Stomach (tissue), 8 donors: ENCODE measurements at regions not wholly inside any gene's neighbourhood (a gene's known extent, or its start where the extent isn't known, plus 50 kb on each side); places are given as distances from the start of the nearest gene placed in this dataset.

Source experiments
- DNase-seq, 2 donors: peaks; one replicate each; pipeline versions ENCODE4 v3.0.0 to v3.0.0-alpha.2; 2013 to 2019
- H3K27ac ChIP-seq, 5 donors: fragments of 200-600 bp in 4 of 5; sonication (generic) in 4 of 5; one replicate each; pipeline ENCODE4 v1.5.1; 2013 to 2019; ENCODE audit warnings: mild to moderate bottlenecking in 1 of 5, moderate library complexity in 1 of 5
- H3K27me3 ChIP-seq, 3 donors: fragments of 200-600 bp; sonication (generic); one replicate each; pipeline ENCODE4 v1.5.1; 2017 to 2019; ENCODE audit warnings: mixed run types in 1 of 3
- H3K36me3 ChIP-seq, 4 donors: fragments of 200-600 bp; sonication (generic); 1 replicate in 3 of 4; 2 replicates in 1 of 4; pipeline ENCODE4 v1.5.1; 2016 to 2019
- H3K4me1 ChIP-seq, 4 donors: fragments of 200-600 bp; sonication (generic); one replicate each; pipeline ENCODE4 v1.5.1; 2016 to 2019
- H3K4me3 ChIP-seq, 4 donors: fragments of 200-600 bp; sonication (generic) in 3 of 4; one replicate each; pipeline ENCODE4 v1.5.1; 2016 to 2019; ENCODE audit warnings: mild to moderate bottlenecking in 1 of 4
- H3K9me3 ChIP-seq, 4 donors: fragments of 200-600 bp; sonication (generic); one replicate each; pipeline ENCODE4 v1.5.1; 2016 to 2019
- CTCF ChIP-seq, 7 experiments: fragments of 450-650 bp in 4 of 7; fragments of 200-600 bp in 3 of 7; sonication (generic) in 3 of 7; IDR thresholded peaks; one replicate each; pipeline ENCODE4 v1.5.1; 2016 to 2019; ENCODE audit warnings: antibody characterized with exemption in 7 of 7, control low read depth in 2 of 7, mild to moderate bottlenecking in 1 of 7
- EP300 ChIP-seq: sonication (generic); formaldehyde crosslinking; IDR thresholded peaks from one replicate; pipeline ENCODE4 v1.6.1; 2017; ENCODE audit warnings: antibody characterized with exemption
- POLR2A ChIP-seq, 4 donors: fragments of 450-650 bp; IDR thresholded peaks; one replicate each; pipeline ENCODE4 v1.6.1; 2016; ENCODE audit warnings: antibody characterized with exemption in 4 of 4, control low read depth in 2 of 4, mild to moderate bottlenecking in 1 of 4, moderate library complexity in 1 of 4
- POLR2AphosphoS5 ChIP-seq, 3 donors: sonication (generic); formaldehyde crosslinking; IDR thresholded peaks; one replicate each; pipeline ENCODE4 v1.6.1; 2016; ENCODE audit warnings: antibody characterized with exemption in 3 of 3
- WGBS, 5 donors: extraction: QIAGEN DNeasy Blood & Tissue Kit in 3 of 5; methylation state at CpG; one replicate each; pipeline versions ENCODE4 v1.1.5 to v1.1.7; 2013 to 2018; 5-methylcytosine and 5-hydroxymethylcytosine counted together
- intact Hi-C: fragments of 100-400 bp; cut with DNase I; formaldehyde crosslinking; loops from one replicate; pipeline ENCODE4 v1.15.1; 2023; ENCODE audit warnings: low total_unique reads
- donor health status: healthy with polysubstance abuse.
- donor health status: Bipolar disorder and iron deficiency.
- donor health status: healthy.

GRCh38 chr5:124880903-124881697 is 134.7 kb upstream of the ZNF608 start:
- Histone ChIP-seq H3K4me3 (no peak overlapping the region), H3K9me3 (no peaks in the 10 kb centered on the region), H3K27ac (no peak overlapping the region), H3K36me3 (no peaks in the 10 kb centered on the region), H3K27me3 (no peaks in the 10 kb centered on the region), H3K4me1 (peaks cover 0 to 10% (median 4%) of the 10 kb centered on the region in 4 donors)
- WGBS, 5 donors = 81 to 90% (median 87%) methylated on average over 10 of the region's 10 CpGs
- no peak for TF ChIP-seq CTCF (IDR thresholded peaks at IDR 0.05)
- TF ChIP-seq EP300 = no peak
- TF ChIP-seq POLR2AphosphoS5 (IDR thresholded peaks at IDR 0.05) = no peak
- TF ChIP-seq POLR2A (IDR thresholded peaks at IDR 0.05) = no peak
- intact Hi-C loops = no loop called here
- DNase-seq = no peak

GRCh38 chr5:124883681-124884080 is 137.2 kb upstream of the ZNF608 start:
- Histone ChIP-seq H3K27ac (peak overlapping the region in 1 of 5 donors; percentile 8), H3K9me3 (no peaks in the 10 kb centered on the region), H3K4me1 (peaks cover 12 to 26% (median 16%) of the 10 kb centered on the region in 4 donors), H3K36me3 (no peaks in the 10 kb centered on the region), H3K27me3 (no peaks in the 10 kb centered on the region), H3K4me3 (no peak overlapping the region)
- DNase-seq = peak in 1 of 2 donors; percentile 58
- no peak for TF ChIP-seq CTCF (IDR thresholded peaks at IDR 0.05)
- no peak for TF ChIP-seq EP300
- TF ChIP-seq POLR2AphosphoS5 (IDR thresholded peaks at IDR 0.05) = no peak
- no peak for TF ChIP-seq POLR2A (IDR thresholded peaks at IDR 0.05)
- WGBS, 5 donors = 31 to 50% (median 43%) methylated on average over 3 of the region's 3 CpGs
- intact Hi-C loops = no loop called here

- H3K36me3 ChIP-seq = no peaks in the 10 kb centered on the region
- TF ChIP-seq CTCF (IDR thresholded peaks at IDR 0.05) (no peak), EP300 (no peak), POLR2A (IDR thresholded peaks at IDR 0.05) (no peak)
- H3K9me3 ChIP-seq = no peaks in the 10 kb centered on the region
- 26 to 66% (median 40%) methylated on average over 6 of the region's 6 CpGs for WGBS, 5 donors
- H3K4me1 ChIP-seq = peaks cover 14 to 30% (median 18%) of the 10 kb centered on the region in 4 donors
- peak overlapping the region in 1 of 5 donors; percentile 8 for H3K27ac ChIP-seq
- DNase-seq = peak in 1 of 2 donors; percentile 30
- H3K27me3 ChIP-seq = no peaks in the 10 kb centered on the region
- no peak overlapping the region for H3K4me3 ChIP-seq
- intact Hi-C loops = no loop called here
Observed at GRCh38 chr5:124884114-124884513, 137.7 kb upstream of the ZNF608 start.

GRCh38 chr5:124885490-124885889 is 139.1 kb upstream of the ZNF608 start:
- peaks cover 15 to 39% (median 23%) of the 10 kb centered on the region in 4 donors for H3K4me1 ChIP-seq
- H3K27ac ChIP-seq = no peak overlapping the region
- H3K36me3 ChIP-seq = no peaks in the 10 kb centered on the region
- 91 to 99% (median 96%) methylated on average over 2 of the region's 2 CpGs for WGBS, 5 donors
- no peak for DNase-seq
- H3K4me3 ChIP-seq = no peak overlapping the region
- TF ChIP-seq POLR2AphosphoS5 (IDR thresholded peaks at IDR 0.05) (no peak), CTCF (IDR thresholded peaks at IDR 0.05) (no peak), EP300 (no peak), POLR2A (IDR thresholded peaks at IDR 0.05) (no peak)
- H3K27me3 ChIP-seq = no peaks in the 10 kb centered on the region
- intact Hi-C loops = no loop called here
- H3K9me3 ChIP-seq = no peaks in the 10 kb centered on the region
